ENCODE measurements at regions not wholly inside any gene's neighbourhood (a gene's known extent, or its start where the extent isn't known, plus 50 kb on each side); places are given as distances from the start of the nearest gene placed in this dataset.
A peak's percentile ranks its signal among the peaks of the same experiment; 100 is the strongest.

DNA sequence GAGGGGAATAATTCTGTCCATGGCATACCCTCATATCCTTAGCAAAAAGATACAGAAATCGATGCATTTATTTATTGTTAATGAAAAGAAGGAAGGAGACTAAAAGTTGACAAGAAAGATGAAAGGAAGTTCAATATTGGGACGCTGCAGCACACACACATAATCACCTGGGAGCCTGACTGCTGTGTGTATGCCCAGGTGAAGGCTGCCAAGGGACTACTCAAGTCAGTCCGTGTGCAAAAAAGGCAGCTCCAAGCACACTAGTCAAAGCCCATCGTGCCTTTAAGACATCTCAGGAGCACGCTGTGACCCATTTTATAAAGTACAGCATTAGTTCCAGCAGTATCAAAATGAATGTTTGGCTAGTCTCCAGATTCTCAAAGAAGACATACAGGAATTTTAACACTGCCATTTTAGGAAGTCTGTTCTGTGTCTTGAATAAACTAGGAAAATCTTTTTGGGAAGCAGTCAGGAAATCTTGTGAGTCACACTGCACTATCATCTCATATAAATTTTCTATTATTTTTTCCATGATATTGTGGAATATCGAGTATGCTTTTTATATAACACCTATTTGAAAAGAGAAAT, 363.9 kb downstream of the GASK1B start:
- Histone ChIP-seq H3K79me1 (ENCODE audit: low read depth, low read length) (no peaks in the 10 kb centered on the region), H2AK5ac (ENCODE audit: low read depth, low read length) (no peak overlapping the region), H3K36me3 (replicated peaks in 1 of 2; ENCODE audit: control insufficient read depth in 2 of 2, insufficient read depth in 2 of 2, low read length in 2 of 2) (no peaks in the 10 kb centered on the region), H3K4me1 (ENCODE audit: control insufficient read depth in 2 of 2, insufficient read depth in 1 of 2, low read depth in 1 of 2, low read length in 2 of 2) (peaks cover 0 to 2% of the 10 kb centered on the region in 2 donors), H2AFZ (ENCODE audit: low read length) (no peak overlapping the region), H2BK5ac (ENCODE audit: low read length) (no peak overlapping the region), H2BK120ac (ENCODE audit: low read depth, low read length) (no peak overlapping the region), H3K23ac (ENCODE audit: low read depth, low read length, poor library complexity) (no peak overlapping the region), H3K4me2 (ENCODE audit: insufficient read depth, low read length, poor library complexity, severe bottlenecking) (no peak overlapping the region), H4K91ac (ENCODE audit: low read depth, low read length, poor library complexity) (no peak overlapping the region), H4K8ac (ENCODE audit: low read depth, low read length) (no peak overlapping the region), H3K14ac (ENCODE audit: low read length) (peak overlapping the region; percentile 21), H3K27ac (replicated peaks; ENCODE audit: low read length) (no peak overlapping the region), H3K4me3 (ENCODE audit: low read length in 2 of 2) (no peak overlapping the region), H3K18ac (ENCODE audit: low read length) (no peak overlapping the region), H3K9ac (ENCODE audit: low read depth, low read length, poor library complexity) (no peak overlapping the region), H3K4ac (ENCODE audit: low read length) (no peak overlapping the region), H3K27me3 (ENCODE audit: control insufficient read depth in 3 of 3, insufficient read depth in 3 of 3, low read depth in 1 of 3, low read length in 3 of 3) (no peaks in the 10 kb centered on the region), H2BK15ac (ENCODE audit: low read length) (no peak overlapping the region), H2BK12ac (ENCODE audit: low read length) (no peak overlapping the region), H3K9me3 (replicated peaks in 1 of 2; ENCODE audit: control insufficient read depth in 2 of 2, insufficient read depth in 1 of 2, low read depth in 1 of 2, low read length in 2 of 2) (no peaks in the 10 kb centered on the region)
- no peak for DNase-seq (ENCODE audit: low spot score)
- WGBS, 2 donors (ENCODE audit: extremely low coverage in 2 of 2, insufficient read length in 2 of 2, insufficient replicate concordance in 1 of 2), result no CpG with 5 or more reads among the region's 6 CpGs

DNA sequence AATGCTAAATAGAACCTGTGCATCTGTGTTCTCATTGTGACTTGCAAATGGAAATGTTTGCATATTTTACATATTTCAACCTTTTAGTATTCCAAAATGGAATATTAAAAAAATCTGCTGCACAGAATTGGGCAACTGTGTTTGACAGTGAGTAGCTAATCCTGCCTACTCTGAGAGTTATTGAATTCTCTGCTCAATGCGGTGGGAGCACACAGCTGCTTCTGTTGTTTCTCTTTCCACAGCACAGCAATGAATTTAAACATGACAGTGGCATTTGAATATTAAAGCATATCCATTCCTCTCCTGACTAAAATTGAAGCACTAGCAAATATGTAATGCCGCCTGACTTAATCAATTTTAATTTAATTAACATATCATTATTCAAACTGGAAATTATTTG, 366.6 kb downstream of the GASK1B start:
- Histone ChIP-seq H3K4me3 (ENCODE audit: low read length in 2 of 2) (no peak overlapping the region), H2AFZ (ENCODE audit: low read length) (no peak overlapping the region), H2BK12ac (ENCODE audit: low read length) (no peak overlapping the region), H3K23ac (ENCODE audit: low read depth, low read length, poor library complexity) (no peak overlapping the region), H2BK5ac (ENCODE audit: low read length) (no peak overlapping the region), H3K9ac (ENCODE audit: low read depth, low read length, poor library complexity) (no peak overlapping the region), H3K36me3 (replicated peaks in 1 of 2; ENCODE audit: control insufficient read depth in 2 of 2, insufficient read depth in 2 of 2, low read length in 2 of 2) (no peaks in the 10 kb centered on the region), H3K4me1 (ENCODE audit: control insufficient read depth in 2 of 2, insufficient read depth in 1 of 2, low read depth in 1 of 2, low read length in 2 of 2) (peaks cover 0 to 8% of the 10 kb centered on the region in 2 donors), H3K79me1 (ENCODE audit: low read depth, low read length) (no peaks in the 10 kb centered on the region), H4K91ac (ENCODE audit: low read depth, low read length, poor library complexity) (no peak overlapping the region), H3K4ac (ENCODE audit: low read length) (no peak overlapping the region), H2BK15ac (ENCODE audit: low read length) (no peak overlapping the region), H3K4me2 (ENCODE audit: insufficient read depth, low read length, poor library complexity, severe bottlenecking) (no peak overlapping the region), H3K18ac (ENCODE audit: low read length) (no peak overlapping the region), H4K8ac (ENCODE audit: low read depth, low read length) (no peak overlapping the region), H2BK120ac (ENCODE audit: low read depth, low read length) (no peak overlapping the region), H3K27me3 (ENCODE audit: control insufficient read depth in 3 of 3, insufficient read depth in 3 of 3, low read depth in 1 of 3, low read length in 3 of 3) (no peaks in the 10 kb centered on the region), H2AK5ac (ENCODE audit: low read depth, low read length) (no peak overlapping the region), H3K14ac (ENCODE audit: low read length) (no peak overlapping the region), H3K27ac (replicated peaks; ENCODE audit: low read length) (no peak overlapping the region), H3K9me3 (replicated peaks in 1 of 2; ENCODE audit: control insufficient read depth in 2 of 2, insufficient read depth in 1 of 2, low read depth in 1 of 2, low read length in 2 of 2) (no peaks in the 10 kb centered on the region)
- WGBS, 2 donors (ENCODE audit: extremely low coverage in 2 of 2, insufficient read length in 2 of 2, insufficient replicate concordance in 1 of 2), result no CpG with 5 or more reads among the region's 2 CpGs
- no peak for DNase-seq (ENCODE audit: low spot score)

DNA sequence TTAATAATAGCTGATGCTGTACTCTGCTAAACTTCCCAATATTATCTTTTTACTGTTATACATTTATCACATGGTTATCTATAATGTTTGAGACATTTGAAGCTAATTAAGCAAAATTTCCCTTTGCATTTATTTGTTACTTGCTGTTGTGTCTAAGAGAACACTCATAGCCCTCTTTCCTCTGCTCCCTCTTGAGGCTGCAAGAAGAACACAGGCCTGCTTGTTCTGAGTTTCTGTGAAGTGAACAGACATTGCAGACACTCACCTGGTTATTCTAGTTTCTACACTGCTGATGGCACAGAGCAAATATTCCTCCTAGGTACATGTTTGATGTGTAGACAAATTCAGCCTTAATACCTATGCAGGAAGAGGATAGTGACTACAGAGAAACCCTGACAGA, 367.8 kb downstream of the GASK1B start:
- H3K9ac ChIP-seq (ENCODE audit: low read depth, low read length, poor library complexity), result no peak overlapping the region
- H3K27me3 ChIP-seq (ENCODE audit: control insufficient read depth in 3 of 3, insufficient read depth in 3 of 3, low read depth in 1 of 3, low read length in 3 of 3), result no peaks in the 10 kb centered on the region
- H2BK5ac ChIP-seq (ENCODE audit: low read length), result no peak overlapping the region
- H2AFZ ChIP-seq (ENCODE audit: low read length), result no peak overlapping the region
- no peak overlapping the region for H2BK15ac ChIP-seq (ENCODE audit: low read length)
- no peak overlapping the region for H4K91ac ChIP-seq (ENCODE audit: low read depth, low read length, poor library complexity)
- no peak overlapping the region for H3K4ac ChIP-seq (ENCODE audit: low read length)
- H4K8ac ChIP-seq (ENCODE audit: low read depth, low read length), result no peak overlapping the region
- peaks cover 0 to 8% of the 10 kb centered on the region in 2 donors for H3K4me1 ChIP-seq (ENCODE audit: control insufficient read depth in 2 of 2, insufficient read depth in 1 of 2, low read depth in 1 of 2, low read length in 2 of 2)
- DNase-seq (ENCODE audit: low spot score), result no peak
- H3K4me3 ChIP-seq (ENCODE audit: low read length in 2 of 2), result no peak overlapping the region
- no peak overlapping the region for H3K18ac ChIP-seq (ENCODE audit: low read length)
- H3K79me1 ChIP-seq (ENCODE audit: low read depth, low read length), result no peaks in the 10 kb centered on the region
- no peak overlapping the region for H3K14ac ChIP-seq (ENCODE audit: low read length)
- H2AK5ac ChIP-seq (ENCODE audit: low read depth, low read length), result no peak overlapping the region
- H3K4me2 ChIP-seq (ENCODE audit: insufficient read depth, low read length, poor library complexity, severe bottlenecking), result no peak overlapping the region
- no peaks in the 10 kb centered on the region for H3K36me3 ChIP-seq (replicated peaks in 1 of 2; ENCODE audit: control insufficient read depth in 2 of 2, insufficient read depth in 2 of 2, low read length in 2 of 2)
- no peak overlapping the region for H2BK12ac ChIP-seq (ENCODE audit: low read length)
- H3K23ac ChIP-seq (ENCODE audit: low read depth, low read length, poor library complexity), result no peak overlapping the region
- H3K9me3 ChIP-seq (replicated peaks in 1 of 2; ENCODE audit: control insufficient read depth in 2 of 2, insufficient read depth in 1 of 2, low read depth in 1 of 2, low read length in 2 of 2), result no peaks in the 10 kb centered on the region
- H3K27ac ChIP-seq (replicated peaks; ENCODE audit: low read length), result no peak overlapping the region
- no peak overlapping the region for H2BK120ac ChIP-seq (ENCODE audit: low read depth, low read length)

DNA sequence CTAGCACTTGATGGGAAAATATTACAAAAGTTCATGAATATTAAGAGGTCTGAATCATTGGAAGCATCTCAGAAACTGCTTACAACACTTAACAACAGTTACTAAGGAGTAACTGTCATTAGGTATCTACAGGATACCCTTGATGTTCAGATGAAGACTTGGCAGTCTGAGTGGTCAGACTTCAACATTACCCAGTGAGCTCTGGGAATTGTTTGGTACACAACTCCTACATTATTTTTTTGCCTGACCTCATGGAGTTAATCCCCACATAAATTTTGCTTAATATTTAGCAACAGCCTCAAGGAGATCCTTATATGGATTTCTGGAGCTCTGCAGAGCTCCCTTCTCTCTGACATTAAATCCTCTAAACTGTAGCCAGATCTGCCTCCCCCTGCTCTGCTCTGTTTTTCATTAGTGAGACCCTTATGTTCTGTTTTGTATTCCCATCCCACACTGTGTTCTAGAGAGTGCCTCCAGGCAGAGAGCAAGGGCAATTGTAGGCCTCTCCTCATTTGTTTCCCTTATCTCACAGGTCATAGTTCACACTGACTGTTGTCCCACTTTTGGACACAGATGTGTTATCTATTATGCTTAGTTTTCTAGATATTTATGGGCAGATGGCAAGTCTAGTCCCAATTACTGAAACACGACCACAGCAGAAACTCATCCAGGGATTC, 368.8 kb downstream of the GASK1B start:
- Histone ChIP-seq H2BK120ac (ENCODE audit: low read depth, low read length) (no peak overlapping the region), H3K4ac (ENCODE audit: low read length) (no peak overlapping the region), H3K36me3 (replicated peaks in 1 of 2; ENCODE audit: control insufficient read depth in 2 of 2, insufficient read depth in 2 of 2, low read length in 2 of 2) (no peaks in the 10 kb centered on the region), H3K18ac (ENCODE audit: low read length) (no peak overlapping the region), H2AK5ac (ENCODE audit: low read depth, low read length) (no peak overlapping the region), H2BK5ac (ENCODE audit: low read length) (no peak overlapping the region), H3K9me3 (replicated peaks in 1 of 2; ENCODE audit: control insufficient read depth in 2 of 2, insufficient read depth in 1 of 2, low read depth in 1 of 2, low read length in 2 of 2) (no peaks in the 10 kb centered on the region), H3K79me1 (ENCODE audit: low read depth, low read length) (no peaks in the 10 kb centered on the region), H2BK15ac (ENCODE audit: low read length) (no peak overlapping the region), H3K27me3 (ENCODE audit: control insufficient read depth in 3 of 3, insufficient read depth in 3 of 3, low read depth in 1 of 3, low read length in 3 of 3) (no peaks in the 10 kb centered on the region), H3K9ac (ENCODE audit: low read depth, low read length, poor library complexity) (no peak overlapping the region), H4K8ac (ENCODE audit: low read depth, low read length) (no peak overlapping the region), H3K4me2 (ENCODE audit: insufficient read depth, low read length, poor library complexity, severe bottlenecking) (no peak overlapping the region), H4K91ac (ENCODE audit: low read depth, low read length, poor library complexity) (no peak overlapping the region), H3K27ac (replicated peaks; ENCODE audit: low read length) (no peak overlapping the region), H2AFZ (ENCODE audit: low read length) (no peak overlapping the region), H3K14ac (ENCODE audit: low read length) (no peak overlapping the region), H3K23ac (ENCODE audit: low read depth, low read length, poor library complexity) (no peak overlapping the region), H2BK12ac (ENCODE audit: low read length) (no peak overlapping the region), H3K4me1 (ENCODE audit: control insufficient read depth in 2 of 2, insufficient read depth in 1 of 2, low read depth in 1 of 2, low read length in 2 of 2) (peaks cover 0 to 8% of the 10 kb centered on the region in 2 donors), H3K4me3 (ENCODE audit: low read length in 2 of 2) (no peak overlapping the region)
- no CpG with 5 or more reads among the region's 1 CpG for WGBS, 2 donors (ENCODE audit: extremely low coverage in 2 of 2, insufficient read length in 2 of 2, insufficient replicate concordance in 1 of 2)
- DNase-seq (ENCODE audit: low spot score), result no peak
